HepG2 (cell line): ENCODE measurements at regions not wholly inside any gene's neighbourhood (a gene's known extent, or its start where the extent isn't known, plus 50 kb on each side); places are given as distances from the start of the nearest gene placed in this dataset.

Experiments used
- ATAC-seq: fragments of 200-7000 bp; cut with Tn5 transposase; 3 replicates; pipeline ENCODE4 v1.9.1; 2020; ENCODE audit warnings: mild to moderate bottlenecking, moderate library complexity
- BruUV-seq: library from RNA; stranded (reverse); fragments of 400-500 nt; replicated peaks from 2 replicates; lab custom pipeline; 2021; lab: Mats Ljungman, UMichigan
- CTCF ChIA-PET: fragments of 300-600 bp; formaldehyde crosslinking; extraction: SDS; loops from one replicate; lab custom pipeline; 2021; ENCODE audit warnings: low total read pairs, inconsistent platforms, low intra/inter-chr PET ratio; lab: Yijun Ruan, JAX
- POLR2A ChIA-PET: fragments of 350-600 bp; sonication (Branson Sonifier 250); formaldehyde crosslinking; loops from one replicate; lab custom pipeline; 2020; ENCODE audit warnings: antibody characterized with exemption, inconsistent platforms; lab: Yijun Ruan, JAX
- DNase-seq: peaks from one replicate; pipeline ENCODE4 v3.0.0-alpha.2; 2015; ENCODE audit warnings: low spot score
- FAIRE-seq: peaks from 3 replicates; lab custom pipeline; 2011; peaks lifted over from hg19 to GRCh38; lab: Jason Lieb, UNC
- H2AFZ ChIP-seq: one replicate; pipeline ENCODE4 v1.6.1; 2011; ENCODE audit warnings: low read length, inconsistent platforms
- H3K27ac ChIP-seq: fragments of 300-600 bp; 3 replicates; pipeline ENCODE4 v1.8.0; 2011; ENCODE audit warnings: mixed run types, mild to moderate bottlenecking, mixed read lengths, low read length, inconsistent platforms; ENCODE audit not compliant: insufficient read depth; ENCODE audit errors: extremely low read length
- H3K27me3 ChIP-seq, 2 experiments: fragments of 200-600 bp in 1 of 2; 2 replicates in 1 of 2; 3 replicates in 1 of 2; pipeline versions ENCODE4 v1.6.0 to v1.8.0; 2011; ENCODE audit warnings: low read length in 2 of 2, mild to moderate bottlenecking in 2 of 2, moderate library complexity in 2 of 2, inconsistent platforms in 1 of 2; ENCODE audit not compliant: insufficient read depth in 2 of 2, control insufficient read depth in 1 of 2
- H3K36me3 ChIP-seq, 2 experiments: fragments of 200-600 bp in 1 of 2; replicated peaks in 1 of 2; 2 replicates in 1 of 2; 3 replicates in 1 of 2; pipeline versions ENCODE4 v1.5.1 to v1.8.0; 2011; ENCODE audit warnings: low read length in 2 of 2, inconsistent platforms in 1 of 2; ENCODE audit not compliant: insufficient read depth in 2 of 2, control insufficient read depth in 1 of 2
- H3K4me1 ChIP-seq: 2 replicates; pipeline ENCODE4 v1.5.1; 2012; ENCODE audit warnings: low read length, inconsistent platforms; ENCODE audit not compliant: insufficient read depth
- H3K4me2 ChIP-seq: 2 replicates; pipeline ENCODE4 v1.6.0; 2011; ENCODE audit warnings: low read depth, low read length, inconsistent platforms
- H3K4me3 ChIP-seq, 3 experiments: fragments of 200-600 bp in 1 of 3; sonication (generic), shearing (Covaris generic) in 1 of 3; replicated peaks in 1 of 3; 2 replicates each; pipeline ENCODE4 v1.5.1; 2011 to 2016; ENCODE audit warnings: low read length in 3 of 3, inconsistent platforms in 2 of 3, low read depth in 2 of 3, mild to moderate bottlenecking in 2 of 3, control low read depth in 1 of 3, mixed read lengths in 1 of 3; ENCODE audit not compliant: insufficient read depth in 1 of 3
- H3K79me2 ChIP-seq: one replicate; pipeline ENCODE4 v1.6.1; 2011; ENCODE audit warnings: low read length, inconsistent platforms; ENCODE audit not compliant: insufficient read depth
- H3K9ac ChIP-seq: 2 replicates; pipeline ENCODE4 v1.6.0; 2011; ENCODE audit warnings: mild to moderate bottlenecking, low read depth, low read length, inconsistent platforms; ENCODE audit not compliant: insufficient read depth
- H3K9me3 ChIP-seq: 2 replicates; pipeline ENCODE4 v1.5.1; 2012; ENCODE audit warnings: mild to moderate bottlenecking, low read length
- H4K20me1 ChIP-seq: 2 replicates; pipeline ENCODE4 v1.6.0; 2011; ENCODE audit warnings: inconsistent platforms, mild to moderate bottlenecking, low read length, moderate library complexity; ENCODE audit not compliant: insufficient read depth
- EZH2 ChIP-seq: conservative IDR thresholded peaks from 2 replicates; pipeline ENCODE4 v1.6.1; 2012; ENCODE audit warnings: mild to moderate bottlenecking, low read depth, low read length, moderate library complexity
- MED13 ChIP-seq: sonication (generic); formaldehyde crosslinking; IDR thresholded peaks from 2 replicates; pipeline ENCODE4 v1.5.0; 2020; ENCODE audit warnings: missing genetic modification reagents
- PAXIP1 ChIP-seq: sonication (generic); formaldehyde crosslinking; conservative IDR thresholded peaks from 2 replicates; pipeline ENCODE4 v1.4.0; 2020; ENCODE audit warnings: mild to moderate bottlenecking, missing genetic modification reagents, moderate library complexity
- PITX1 ChIP-seq: sonication (generic); formaldehyde crosslinking; IDR thresholded peaks from 2 replicates; pipeline ENCODE4 v1.5.1; 2020; ENCODE audit warnings: mild to moderate bottlenecking, missing genetic modification reagents
- SKIL ChIP-seq: sonication (generic); formaldehyde crosslinking; IDR thresholded peaks from 2 replicates; pipeline ENCODE4 v1.8.0; 2022; ENCODE audit warnings: missing genetic modification reagents, mild to moderate bottlenecking, moderate library complexity, borderline replicate concordance
- SP140L ChIP-seq: sonication (generic); formaldehyde crosslinking; IDR thresholded peaks from 2 replicates; pipeline ENCODE4 v1.4.0; 2020; ENCODE audit warnings: missing genetic modification reagents, borderline replicate concordance
- TBX2 ChIP-seq: sonication (generic); formaldehyde crosslinking; IDR thresholded peaks from 2 replicates; pipeline ENCODE4 v1.5.0; 2020; ENCODE audit warnings: missing genetic modification reagents, mild to moderate bottlenecking, borderline replicate concordance
- XBP1 ChIP-seq: sonication (generic); formaldehyde crosslinking; IDR thresholded peaks from 2 replicates; pipeline ENCODE4 v1.5.0; 2020; ENCODE audit warnings: missing genetic modification reagents
- ZNF143 ChIP-seq: sonication (generic); formaldehyde crosslinking; IDR thresholded peaks from 2 replicates; pipeline ENCODE4 v1.4.0; 2020; ENCODE audit warnings: missing genetic modification reagents
- ZNF20 ChIP-seq: sonication (generic); formaldehyde crosslinking; IDR thresholded peaks from 2 replicates; pipeline ENCODE4 v1.4.0; 2020; ENCODE audit warnings: mild to moderate bottlenecking, moderate library complexity, missing genetic modification reagents
- ZNF569 ChIP-seq: sonication (generic); formaldehyde crosslinking; IDR thresholded peaks from 2 replicates; pipeline ENCODE4 v1.5.0; 2020; ENCODE audit warnings: mild to moderate bottlenecking, missing genetic modification reagents, moderate library complexity, borderline replicate concordance
- ZNF609 ChIP-seq: sonication (generic); formaldehyde crosslinking; IDR thresholded peaks from 2 replicates; pipeline ENCODE4 v1.4.0; 2020; ENCODE audit warnings: mild to moderate bottlenecking, missing genetic modification reagents, borderline replicate concordance
- ZNF678 ChIP-seq: sonication (generic); formaldehyde crosslinking; IDR thresholded peaks from 2 replicates; pipeline ENCODE4 v1.4.0; 2020; ENCODE audit warnings: mild to moderate bottlenecking, missing genetic modification reagents
- ZNF749 ChIP-seq: sonication (generic); formaldehyde crosslinking; IDR thresholded peaks from 2 replicates; pipeline ENCODE4 v1.8.0; 2022; ENCODE audit warnings: mild to moderate bottlenecking, missing genetic modification reagents, moderate library complexity, borderline replicate concordance
- WGBS: methylation state at CpG from one replicate; pipeline ENCODE4 v1.1.6; 2017; ENCODE audit warnings: low lambda C conversion rate; 5-methylcytosine and 5-hydroxymethylcytosine counted together
- in situ Hi-C: cut with HindIII; loops from 2 replicates; pipeline ENCODE4 v1.10.0; 2017; ENCODE audit warnings: low pct_unique_long_range_greater_than_20kb; ENCODE audit not compliant: extremely low pct_ligation_motif_present
- intact Hi-C: fragments of 100-400 bp; cut with micrococcal nuclease; formaldehyde crosslinking; loops from one replicate; pipeline ENCODE4 v1.10.0; 2022; ENCODE audit not compliant: unreplicated experiment

GRCh38 chr15:44883199-44883877, 73.1 kb upstream of the TERB2 start:
- in situ Hi-C loops: no loop called here
- Histone ChIP-seq H3K4me1 (peaks cover 19% of the 10 kb centered on the region), H4K20me1 (no peaks in the 10 kb centered on the region), H3K79me2 (no peaks in the 10 kb centered on the region), H3K9ac (no peak overlapping the region), H3K4me2 (peak overlapping the region; percentile 23; the same call in 1 of the 2 replicates), H3K36me3 (no peaks in the 10 kb centered on the region), H2AFZ (no peak overlapping the region), H3K27ac (no peak overlapping the region), H3K9me3 (peaks cover 13% of the 10 kb centered on the region; the same call in 1 of the 2 replicates), H3K4me3 (no peak overlapping the region), H3K27me3 (no peaks in the 10 kb centered on the region)
- ChIA-PET POLR2A (no interaction called here), CTCF (no interaction called here)
- intact Hi-C loops: no loop called here
- no TSS peak for BruUV-seq
- WGBS: 75% methylated on average over 5 of the region's 5 CpGs
- no peak for FAIRE-seq
- no peak for DNase-seq
- peak; percentile 79 for ATAC-seq
- TF ChIP-seq XBP1 (CRISPR knock-in tag) (no peak), ZNF20 (CRISPR knock-in tag) (no peak), TBX2 (CRISPR knock-in tag) (no peak), ZNF678 (CRISPR knock-in tag) (no peak), ZNF143 (CRISPR knock-in tag) (no peak), PITX1 (CRISPR knock-in tag) (peak; percentile 89), SKIL (CRISPR knock-in tag) (no peak), ZNF609 (CRISPR knock-in tag) (no peak), MED13 (CRISPR knock-in tag) (no peak), SP140L (CRISPR knock-in tag) (no peak), PAXIP1 (peak; percentile 28; the same call in 1 of the 2 replicates), ZNF749 (CRISPR knock-in tag) (no peak), ZNF569 (CRISPR knock-in tag) (no peak), EZH2 (no peak)
